A673 (cell line): ENCODE measurements at regions not wholly inside any gene's neighbourhood (a gene's known extent, or its start where the extent isn't known, plus 50 kb on each side); places are given as distances from the start of the nearest gene placed in this dataset.

Experiments
- BruUV-seq: library from RNA; stranded (reverse); fragments of 400-500 nt; replicated peaks from 2 replicates; lab custom pipeline; 2021; lab: Mats Ljungman, UMichigan
- CTCF ChIA-PET: fragments of 300-600 bp; sonication (Branson Sonifier 250); formaldehyde crosslinking; loops from one replicate; lab custom pipeline; 2022; ENCODE audit warnings: antibody characterized with exemption; lab: Charles Lee
- POLR2A ChIA-PET: fragments of 300-600 bp; sonication (Branson Sonifier 250); formaldehyde crosslinking; loops from one replicate; lab custom pipeline; 2022; ENCODE audit warnings: antibody characterized with exemption; ENCODE audit not compliant: low non-redundant PET; lab: Charles Lee
- DNase-seq: peaks from one replicate; pipeline ENCODE4 v3.0.0-alpha.2; 2015; ENCODE audit warnings: low spot score
- H3K27ac ChIP-seq: fragments of 200-600 bp; sonication (generic); 2 replicates; pipeline ENCODE4 v1.5.1; 2016; ENCODE audit warnings: mixed run types, low read depth, mild to moderate bottlenecking, mixed read lengths, antibody characterized with exemption, low read length; ENCODE audit not compliant: poor library complexity, severe bottlenecking
- H3K27me3 ChIP-seq: fragments of 200-600 bp; sonication (generic); replicated peaks from 2 replicates; pipeline ENCODE4 v1.6.1; 2017; ENCODE audit warnings: mixed run types, low read depth, mild to moderate bottlenecking, mixed read lengths, antibody characterized with exemption, low read length; ENCODE audit not compliant: insufficient read depth, poor library complexity
- H3K36me3 ChIP-seq: fragments of 200-600 bp; sonication (generic); 2 replicates; pipeline ENCODE4 v1.6.1; 2016; ENCODE audit warnings: mixed run types, mild to moderate bottlenecking, mixed read lengths, antibody characterized with exemption, low read length; ENCODE audit not compliant: insufficient read depth, poor library complexity, severe bottlenecking
- H3K4me1 ChIP-seq: fragments of 200-600 bp; sonication (generic); 2 replicates; pipeline ENCODE4 v1.6.1; 2017; ENCODE audit warnings: mixed run types, mild to moderate bottlenecking, mixed read lengths, antibody characterized with exemption, low read length; ENCODE audit not compliant: insufficient read depth, poor library complexity, severe bottlenecking
- H3K4me3 ChIP-seq: fragments of 200-600 bp; sonication (generic); 2 replicates; pipeline ENCODE4 v1.5.1; 2016; ENCODE audit warnings: low read depth, mixed run types, mild to moderate bottlenecking, mixed read lengths, low read length; ENCODE audit not compliant: poor library complexity, severe bottlenecking
- H3K9me3 ChIP-seq: fragments of 200-600 bp; sonication (generic); 2 replicates; pipeline ENCODE4 v1.6.1; 2016; ENCODE audit warnings: mixed run types, low read depth, mild to moderate bottlenecking, mixed read lengths, antibody characterized with exemption, low read length; ENCODE audit not compliant: poor library complexity, severe bottlenecking
- CTCF ChIP-seq: fragments of 300-800, 200-600 bp; sonication (generic); conservative IDR thresholded peaks from 2 replicates; pipeline ENCODE4 v1.5.1; 2017; ENCODE audit warnings: low read depth, mild to moderate bottlenecking, antibody characterized with exemption, low read length, moderate library complexity, mixed read lengths
- EZH2 ChIP-seq: fragments of 200-600 bp; sonication (generic); IDR thresholded peaks from 2 replicates; pipeline ENCODE4 v1.6.1; 2017; ENCODE audit warnings: borderline replicate concordance, low read depth, mild to moderate bottlenecking, mixed read lengths, antibody characterized with exemption, low read length; ENCODE audit not compliant: poor library complexity, severe bottlenecking
- intact Hi-C: fragments of 100-400 bp; cut with micrococcal nuclease; formaldehyde crosslinking; loops from one replicate; pipeline ENCODE4 v1.10.0; 2022; ENCODE audit not compliant: unreplicated experiment

GRCh38 chr1:173287785-173288184 lies 80.7 kb upstream of the TNFSF4 start:
- CTCF ChIA-PET, result no interaction called here
- intact Hi-C loops, result no loop called here
- Histone ChIP-seq H3K27me3 (no peaks in the 10 kb centered on the region), H3K4me3 (no peak overlapping the region), H3K4me1 (no peaks in the 10 kb centered on the region), H3K27ac (no peak overlapping the region), H3K9me3 (no peaks in the 10 kb centered on the region), H3K36me3 (no peaks in the 10 kb centered on the region)
- no peak for TF ChIP-seq CTCF
- no peak for TF ChIP-seq EZH2
- POLR2A ChIA-PET, result no interaction called here
- no TSS peak for BruUV-seq
- DNase-seq, result no peak

- no peak overlapping the region for H3K27ac ChIP-seq
- H3K4me1 ChIP-seq, result no peaks in the 10 kb centered on the region
- BruUV-seq, result no TSS peak
- no peak for DNase-seq
- TF ChIP-seq EZH2 (no peak), CTCF (no peak)
- ChIA-PET CTCF (no interaction called here), POLR2A (no interaction called here)
- H3K27me3 ChIP-seq, result no peaks in the 10 kb centered on the region
- H3K4me3 ChIP-seq, result no peak overlapping the region
- no peaks in the 10 kb centered on the region for H3K36me3 ChIP-seq
- intact Hi-C loops, result no loop called here
- H3K9me3 ChIP-seq, result no peaks in the 10 kb centered on the region
Measured at GRCh38 chr1:173293756-173294155, 86.6 kb upstream of the TNFSF4 start.

GRCh38 chr1:173294843-173295242 lies 87.7 kb upstream of the TNFSF4 start:
- Histone ChIP-seq H3K27me3 (no peaks in the 10 kb centered on the region), H3K36me3 (no peaks in the 10 kb centered on the region), H3K4me3 (no peak overlapping the region), H3K4me1 (no peaks in the 10 kb centered on the region), H3K9me3 (no peaks in the 10 kb centered on the region), H3K27ac (no peak overlapping the region)
- DNase-seq, result no peak
- no TSS peak for BruUV-seq
- TF ChIP-seq CTCF (no peak), EZH2 (no peak)
- ChIA-PET POLR2A (no interaction called here), CTCF (no interaction called here)
- intact Hi-C loops, result no loop called here
